ENCODE measurements at regions not wholly inside any gene's neighbourhood (a gene's known extent, or its start where the extent isn't known, plus 50 kb on each side); places are given as distances from the start of the nearest gene placed in this dataset.
"Not testable (repeated sequence)": the region's sequence is repeated elsewhere in the genome, so short reads cannot be mapped to it uniquely, and the experiment has no call there.

DNA sequence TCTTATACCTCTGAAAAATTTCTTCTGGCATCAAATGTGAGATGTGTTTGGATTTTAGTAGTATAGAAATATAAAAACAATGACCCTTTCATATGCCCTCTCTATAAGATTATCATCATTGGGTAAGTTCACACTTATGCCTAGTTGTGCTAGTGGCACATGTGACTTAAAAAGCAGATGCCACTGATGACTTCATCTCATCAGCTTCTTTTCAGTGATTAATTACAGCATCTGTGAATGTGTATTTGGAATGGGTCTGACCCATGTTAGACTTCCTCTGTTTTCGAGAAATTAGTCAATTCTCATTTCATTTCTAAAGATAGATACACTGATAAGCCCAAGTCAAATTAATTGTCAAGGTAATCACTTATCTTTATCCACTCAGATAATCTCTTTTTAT is 698.7 kb downstream of the GABRG1 start:
- Histone ChIP-seq H3K27me3 (ENCODE audit: insufficient read depth, low read length) (no peaks in the 10 kb centered on the region), H3K9ac (ENCODE audit: low read depth, low read length) (no peak overlapping the region), H3K36me3 (ENCODE audit: insufficient read depth, low read length) (no peaks in the 10 kb centered on the region), H3K27ac (ENCODE audit: low read depth, low read length) (no peak overlapping the region), H3K9me3 (ENCODE audit: insufficient read depth, low read depth, low read length) (peaks cover 6% of the 10 kb centered on the region; the same call in 1 of the 2 replicates), H3K4me1 (ENCODE audit: insufficient read depth, low read length) (no peaks in the 10 kb centered on the region), H3K4me3 (ENCODE audit: low read length) (no peak overlapping the region)
- WGBS: 93% methylated on average over 1 of the region's 1 CpG

DNA sequence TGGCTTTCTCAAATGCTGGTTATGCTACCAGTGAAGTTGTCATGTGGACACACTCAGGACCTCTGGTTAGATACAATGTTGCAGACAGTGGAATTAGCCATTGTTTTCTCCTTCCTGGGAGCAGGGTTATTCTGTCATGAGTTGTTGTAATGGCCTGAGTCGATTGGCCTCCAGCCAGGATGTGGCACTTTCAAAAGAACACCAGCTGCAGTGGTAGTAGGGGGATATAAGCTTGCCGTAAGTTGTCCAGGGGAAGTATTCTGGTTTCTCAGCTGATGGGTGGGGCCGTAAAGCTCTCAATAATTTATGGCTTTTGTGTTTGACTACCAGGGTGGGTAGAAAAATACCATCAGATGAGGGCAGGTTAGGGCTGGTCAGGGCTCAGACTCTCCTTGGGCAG is 697.5 kb upstream of the GNPDA2 start:
- no peak overlapping the region for H3K4me3 ChIP-seq (ENCODE audit: low read length)
- H3K36me3 ChIP-seq (ENCODE audit: insufficient read depth, low read length): no peaks in the 10 kb centered on the region
- WGBS: 92% methylated on average over 3 of the region's 3 CpGs
- no peak overlapping the region for H3K9ac ChIP-seq (ENCODE audit: low read depth, low read length)
- no peak overlapping the region for H3K27ac ChIP-seq (ENCODE audit: low read depth, low read length)
- H3K4me1 ChIP-seq (ENCODE audit: insufficient read depth, low read length): no peaks in the 10 kb centered on the region
- H3K9me3 ChIP-seq (ENCODE audit: insufficient read depth, low read depth, low read length): peaks cover 6% of the 10 kb centered on the region; the same call in 1 of the 2 replicates
- H3K27me3 ChIP-seq (ENCODE audit: insufficient read depth, low read length): no peaks in the 10 kb centered on the region

DNA sequence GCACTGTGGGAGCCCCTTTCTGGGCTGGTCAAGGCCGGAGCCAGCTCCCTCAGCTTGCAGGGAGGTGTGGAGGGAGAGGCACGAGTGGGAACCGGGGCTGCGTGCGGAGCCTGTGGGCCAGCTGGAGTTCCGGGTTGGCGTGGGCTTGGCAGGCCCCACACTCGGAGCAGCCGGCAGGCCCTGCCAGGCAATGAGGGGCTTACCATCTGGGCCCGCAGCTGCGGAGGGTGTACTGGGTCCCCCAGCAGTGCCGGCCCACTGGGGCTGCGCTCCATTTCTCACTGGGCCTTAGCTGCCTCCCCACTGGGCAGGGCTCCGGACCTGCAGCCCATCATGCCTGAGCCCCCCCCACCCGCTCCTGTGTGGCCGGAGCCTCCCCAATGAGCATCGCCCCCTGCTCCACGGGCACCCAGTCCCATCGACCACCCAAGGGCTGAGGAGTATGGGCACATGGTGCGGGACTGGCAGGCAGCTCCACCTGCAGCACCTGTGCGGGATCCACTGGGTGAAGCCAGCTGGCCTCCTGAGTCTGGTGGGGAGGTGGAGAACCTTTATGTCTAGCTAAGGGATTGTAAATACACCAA is 693.8 kb upstream of the GNPDA2 start:
- H3K9ac ChIP-seq (ENCODE audit: low read depth, low read length); H3K36me3 ChIP-seq (ENCODE audit: insufficient read depth, low read length); H3K9me3 ChIP-seq (ENCODE audit: insufficient read depth, low read depth, low read length); H3K27ac ChIP-seq (ENCODE audit: low read depth, low read length); H3K27me3 ChIP-seq (ENCODE audit: insufficient read depth, low read length); H3K4me3 ChIP-seq (ENCODE audit: low read length); H3K4me1 ChIP-seq (ENCODE audit: insufficient read depth, low read length): not testable (repeated sequence)
- 97% methylated on average over 21 of the region's 21 CpGs for WGBS

DNA sequence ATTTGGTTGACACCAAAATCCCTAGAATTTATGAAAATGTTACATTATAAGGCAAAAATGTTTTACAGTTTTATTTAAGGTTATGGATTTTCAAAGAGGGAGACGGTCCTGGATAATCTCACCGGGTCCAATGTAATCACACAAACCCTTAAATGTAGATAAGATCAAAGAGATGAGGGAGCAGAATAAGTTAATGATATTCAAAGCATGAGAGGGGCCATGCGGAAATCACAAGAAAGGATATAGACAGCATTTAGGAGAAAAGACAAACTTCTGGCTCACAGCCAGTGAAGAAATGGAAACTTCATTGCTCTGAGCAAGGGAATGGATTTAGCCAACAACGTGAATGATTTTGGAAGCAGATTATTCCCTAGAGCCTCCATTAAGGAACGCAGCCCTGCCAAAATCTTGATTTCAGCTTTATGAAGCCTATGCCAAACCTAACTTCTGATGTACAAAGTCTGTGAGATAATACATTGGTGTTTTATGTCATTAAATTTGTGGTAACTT is 684.4 kb upstream of the GNPDA2 start:
- H3K4me1 ChIP-seq (ENCODE audit: insufficient read depth, low read length): no peaks in the 10 kb centered on the region
- H3K27ac ChIP-seq (ENCODE audit: low read depth, low read length): no peak overlapping the region
- no peaks in the 10 kb centered on the region for H3K9me3 ChIP-seq (ENCODE audit: insufficient read depth, low read depth, low read length)
- no peak overlapping the region for H3K4me3 ChIP-seq (ENCODE audit: low read length)
- H3K27me3 ChIP-seq (ENCODE audit: insufficient read depth, low read length): no peaks in the 10 kb centered on the region
- H3K36me3 ChIP-seq (ENCODE audit: insufficient read depth, low read length): no peaks in the 10 kb centered on the region
- 78% methylated on average over 5 of the region's 5 CpGs for WGBS
- no peak overlapping the region for H3K9ac ChIP-seq (ENCODE audit: low read depth, low read length)

DNA sequence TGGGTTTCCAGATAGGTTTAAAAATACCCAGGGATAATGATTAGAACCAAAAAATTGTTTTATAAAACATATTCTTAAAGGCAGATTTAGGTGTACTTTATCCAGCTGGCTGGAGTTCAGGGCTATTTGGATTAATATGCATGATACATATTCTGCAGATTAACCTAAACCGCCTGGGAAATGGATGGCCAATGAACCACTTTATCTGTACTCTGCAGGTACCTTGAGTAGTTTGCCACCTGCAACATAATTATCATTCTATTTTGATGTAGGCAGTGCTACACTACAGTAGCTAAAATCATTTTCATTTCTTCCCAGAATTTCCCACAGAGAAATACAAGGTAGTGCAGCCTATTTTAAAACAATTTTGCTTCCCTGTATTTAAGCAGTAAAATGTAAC is 683.2 kb upstream of the GNPDA2 start:
- H3K4me3 ChIP-seq (ENCODE audit: low read length): no peak overlapping the region
- H3K36me3 ChIP-seq (ENCODE audit: insufficient read depth, low read length): no peaks in the 10 kb centered on the region
- 93% methylated on average over 1 of the region's 1 CpG for WGBS
- no peak overlapping the region for H3K9ac ChIP-seq (ENCODE audit: low read depth, low read length)
- no peaks in the 10 kb centered on the region for H3K4me1 ChIP-seq (ENCODE audit: insufficient read depth, low read length)
- no peaks in the 10 kb centered on the region for H3K27me3 ChIP-seq (ENCODE audit: insufficient read depth, low read length)
- no peak overlapping the region for H3K27ac ChIP-seq (ENCODE audit: low read depth, low read length)
- no peaks in the 10 kb centered on the region for H3K9me3 ChIP-seq (ENCODE audit: insufficient read depth, low read depth, low read length)

DNA sequence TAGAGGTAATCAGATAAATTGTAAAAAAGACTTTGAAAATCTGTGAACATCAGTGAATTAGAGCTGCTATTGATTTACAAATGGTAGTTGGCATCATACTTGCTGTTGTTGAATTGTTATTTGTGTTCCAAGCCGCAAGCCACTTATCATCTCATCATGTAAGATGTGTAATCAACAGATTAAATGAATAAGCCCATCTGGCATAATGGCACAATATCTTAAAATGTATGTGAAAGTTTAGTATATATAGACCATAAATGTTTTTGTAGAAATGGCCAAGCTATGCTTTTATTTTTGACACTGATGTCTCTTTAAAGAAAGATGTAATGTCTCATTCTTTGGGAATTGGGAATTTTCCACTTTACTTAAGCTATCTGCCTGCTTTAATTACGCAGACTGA is 682.6 kb upstream of the GNPDA2 start:
- no peaks in the 10 kb centered on the region for H3K4me1 ChIP-seq (ENCODE audit: insufficient read depth, low read length)
- H3K36me3 ChIP-seq (ENCODE audit: insufficient read depth, low read length): no peaks in the 10 kb centered on the region
- H3K4me3 ChIP-seq (ENCODE audit: low read length): no peak overlapping the region
- no peak overlapping the region for H3K9ac ChIP-seq (ENCODE audit: low read depth, low read length)
- H3K9me3 ChIP-seq (ENCODE audit: insufficient read depth, low read depth, low read length): no peaks in the 10 kb centered on the region
- WGBS: 85% methylated on average over 1 of the region's 2 CpGs
- no peak overlapping the region for H3K27ac ChIP-seq (ENCODE audit: low read depth, low read length)
- no peaks in the 10 kb centered on the region for H3K27me3 ChIP-seq (ENCODE audit: insufficient read depth, low read length)

DNA sequence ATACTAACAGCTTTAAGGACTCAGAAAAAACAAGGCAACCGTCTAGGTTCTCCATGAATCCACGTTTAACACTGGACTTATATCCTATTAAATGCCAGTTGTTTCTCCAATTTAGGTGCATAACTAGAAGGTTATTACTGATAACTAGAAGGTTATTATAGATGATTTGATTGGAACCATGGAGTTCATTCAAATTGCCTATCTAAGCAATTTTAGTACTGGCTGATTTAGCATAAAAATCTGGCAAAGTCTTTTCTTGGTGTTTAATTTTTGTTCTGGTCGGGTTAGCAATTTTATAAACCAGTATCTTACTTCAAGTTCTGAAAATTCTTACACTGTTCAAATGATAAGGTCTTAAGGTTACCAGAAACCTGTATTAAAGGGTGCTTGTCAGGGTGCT is 672.8 kb upstream of the GNPDA2 start:
- whole genome bisulfite sequencing: 50% methylated on average over 2 of the region's 3 CpGs
- H3K4me3 ChIP-seq (ENCODE audit: low read length): no peak overlapping the region
- H3K27ac ChIP-seq (ENCODE audit: low read depth, low read length): no peak overlapping the region
- H3K9me3 ChIP-seq (ENCODE audit: insufficient read depth, low read depth, low read length): peaks cover 11% of the 10 kb centered on the region; the same call in 1 of the 2 replicates
- no peaks in the 10 kb centered on the region for H3K4me1 ChIP-seq (ENCODE audit: insufficient read depth, low read length)
- no peaks in the 10 kb centered on the region for H3K27me3 ChIP-seq (ENCODE audit: insufficient read depth, low read length)
- no peaks in the 10 kb centered on the region for H3K36me3 ChIP-seq (ENCODE audit: insufficient read depth, low read length)
- no peak overlapping the region for H3K9ac ChIP-seq (ENCODE audit: low read depth, low read length)

DNA sequence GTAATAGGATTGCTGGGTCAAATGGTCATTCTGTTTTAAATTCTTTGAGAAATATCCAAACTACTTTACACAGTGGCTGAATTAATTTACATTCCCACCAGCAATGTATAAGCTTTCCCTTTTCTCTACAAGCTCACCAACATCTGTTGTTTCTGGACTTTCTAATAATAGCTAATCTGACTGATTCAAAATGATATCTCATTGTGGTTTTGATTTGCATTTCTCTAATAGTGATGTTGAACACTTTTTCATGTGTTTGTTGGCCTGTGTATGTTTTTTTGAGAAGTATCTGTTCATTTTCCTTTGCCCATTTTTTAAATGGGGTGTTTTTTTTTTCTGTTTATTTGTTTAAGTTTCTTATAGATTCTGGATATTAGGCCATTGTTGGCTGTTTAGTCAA is 659.0 kb upstream of the GNPDA2 start:
- no peak overlapping the region for H3K9ac ChIP-seq (ENCODE audit: low read depth, low read length)
- H3K4me1 ChIP-seq (ENCODE audit: insufficient read depth, low read length): peaks cover 6% of the 10 kb centered on the region; the same call in 1 of the 2 replicates
- no peak overlapping the region for H3K27ac ChIP-seq (ENCODE audit: low read depth, low read length)
- H3K9me3 ChIP-seq (ENCODE audit: insufficient read depth, low read depth, low read length): no peaks in the 10 kb centered on the region
- no peaks in the 10 kb centered on the region for H3K36me3 ChIP-seq (ENCODE audit: insufficient read depth, low read length)
- H3K27me3 ChIP-seq (ENCODE audit: insufficient read depth, low read length): no peaks in the 10 kb centered on the region
- no peak overlapping the region for H3K4me3 ChIP-seq (ENCODE audit: low read length)

DNA sequence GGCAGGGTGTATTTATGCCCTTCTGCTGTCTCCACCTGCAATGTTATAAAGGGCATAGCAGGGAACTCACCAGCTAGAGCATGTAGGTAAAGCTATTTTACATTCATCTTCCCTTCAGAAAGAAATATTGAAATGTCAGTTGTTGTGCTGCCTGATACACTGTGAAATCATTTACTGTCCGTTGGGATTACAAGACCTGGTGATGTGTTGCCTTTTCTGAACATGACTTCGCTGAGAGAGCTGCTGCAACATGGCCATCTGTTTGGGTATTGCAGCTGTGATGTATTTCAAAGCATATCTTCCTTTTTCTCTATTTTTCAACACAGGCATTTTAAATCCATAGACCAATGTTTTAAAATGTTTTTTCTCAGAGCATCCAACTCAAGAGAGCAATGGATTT is 644.1 kb upstream of the GNPDA2 start:
- H3K9me3 ChIP-seq (ENCODE audit: insufficient read depth, low read depth, low read length): no peaks in the 10 kb centered on the region

DNA sequence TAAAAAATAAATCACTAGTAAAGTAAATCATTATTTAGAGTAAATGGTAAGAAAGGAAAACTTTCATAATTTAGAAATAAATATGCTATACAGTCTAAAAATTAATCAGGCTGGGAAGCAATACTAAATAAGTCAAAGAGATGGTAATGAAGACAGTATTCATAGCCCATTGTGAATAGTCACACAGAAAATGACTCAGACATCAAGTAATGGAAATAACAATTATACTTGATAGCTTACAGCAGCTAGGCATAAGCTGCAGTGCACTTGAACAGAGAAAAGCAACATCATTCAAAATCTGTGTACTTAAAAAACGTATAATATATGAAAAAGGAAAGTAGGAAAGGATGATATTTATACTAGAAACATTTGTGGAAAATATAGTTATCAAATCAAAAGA is 642.5 kb upstream of the GNPDA2 start:
- Histone ChIP-seq H3K9me3 (ENCODE audit: insufficient read depth, low read depth, low read length) (no peaks in the 10 kb centered on the region), H3K27me3 (ENCODE audit: insufficient read depth, low read length) (no peaks in the 10 kb centered on the region), H3K9ac (ENCODE audit: low read depth, low read length) (no peak overlapping the region), H3K4me3 (ENCODE audit: low read length) (no peak overlapping the region), H3K36me3 (ENCODE audit: insufficient read depth, low read length) (no peaks in the 10 kb centered on the region), H3K27ac (ENCODE audit: low read depth, low read length) (no peak overlapping the region), H3K4me1 (ENCODE audit: insufficient read depth, low read length) (no peaks in the 10 kb centered on the region)
- no CpG with 5 or more reads among the region's 1 CpG for WGBS

More for the DNA sequence above, 644.1 kb upstream of the GNPDA2 start:
- H3K27ac ChIP-seq (ENCODE audit: low read depth, low read length): no peak overlapping the region
- H3K4me1 ChIP-seq (ENCODE audit: insufficient read depth, low read length): no peaks in the 10 kb centered on the region
- H3K27me3 ChIP-seq (ENCODE audit: insufficient read depth, low read length): no peaks in the 10 kb centered on the region
- WGBS: 97% methylated on average over 2 of the region's 2 CpGs
- H3K4me3 ChIP-seq (ENCODE audit: low read length): no peak overlapping the region
- H3K36me3 ChIP-seq (ENCODE audit: insufficient read depth, low read length): no peaks in the 10 kb centered on the region
- H3K9ac ChIP-seq (ENCODE audit: low read depth, low read length): no peak overlapping the region

DNA sequence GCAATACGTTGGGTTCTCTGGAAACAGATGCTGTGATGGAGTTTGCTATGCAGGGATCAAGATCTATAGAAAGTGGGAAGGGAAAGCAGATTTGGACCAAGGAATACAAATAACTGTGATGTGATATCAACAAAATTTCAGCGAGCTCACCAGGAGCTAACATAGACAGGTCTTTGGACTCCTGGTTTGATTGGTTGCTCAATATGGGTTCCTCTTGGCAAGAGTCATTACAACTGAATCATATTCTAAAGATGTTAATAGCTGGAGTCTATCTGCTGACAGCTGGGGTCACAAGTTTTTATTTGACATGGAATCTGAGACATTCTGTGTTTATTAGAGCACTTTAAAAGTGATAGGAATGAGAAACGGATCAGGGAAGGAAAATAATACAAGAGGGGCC is 637.6 kb upstream of the GNPDA2 start:
- Histone ChIP-seq H3K36me3 (ENCODE audit: insufficient read depth, low read length) (no peaks in the 10 kb centered on the region), H3K4me3 (ENCODE audit: low read length) (no peak overlapping the region), H3K9me3 (ENCODE audit: insufficient read depth, low read depth, low read length) (peaks cover 20% of the 10 kb centered on the region), H3K9ac (ENCODE audit: low read depth, low read length) (no peak overlapping the region), H3K27ac (ENCODE audit: low read depth, low read length) (no peak overlapping the region), H3K27me3 (ENCODE audit: insufficient read depth, low read length) (no peaks in the 10 kb centered on the region), H3K4me1 (ENCODE audit: insufficient read depth, low read length) (no peaks in the 10 kb centered on the region)
- 95% methylated on average over 3 of the region's 3 CpGs for WGBS

Data from HUES64 (cell line).